Left colon (tissue), 2 donors: ENCODE measurements at regions not wholly inside any gene's neighbourhood (a gene's known extent, or its start where the extent isn't known, plus 50 kb on each side); places are given as distances from the start of the nearest gene placed in this dataset.

ENCODE experiments used
- ATAC-seq: fragments of 200-7000 bp; cut with Tn5 transposase; one replicate; pipeline ENCODE4 v1.9.1; 2020; ENCODE audit warnings: mild to moderate bottlenecking, moderate library complexity
- DNase-seq, 2 donors: peaks; one replicate each; pipeline ENCODE4 v3.0.0-alpha.2; 2020
- intact Hi-C, 2 donors: fragments of 100-400 bp; cut with DNase I in 1 of 2; cut with micrococcal nuclease in 1 of 2; formaldehyde crosslinking; loops; one replicate each; pipeline versions ENCODE4 v1.11.2 to v1.14.0; 2022; cut with DNase I, micrococcal nuclease
- donor health status: DM: no; HTN: no; CAD: no.
- donor health status: DM: yes; HTN: yes; CAD: no.

DNA sequence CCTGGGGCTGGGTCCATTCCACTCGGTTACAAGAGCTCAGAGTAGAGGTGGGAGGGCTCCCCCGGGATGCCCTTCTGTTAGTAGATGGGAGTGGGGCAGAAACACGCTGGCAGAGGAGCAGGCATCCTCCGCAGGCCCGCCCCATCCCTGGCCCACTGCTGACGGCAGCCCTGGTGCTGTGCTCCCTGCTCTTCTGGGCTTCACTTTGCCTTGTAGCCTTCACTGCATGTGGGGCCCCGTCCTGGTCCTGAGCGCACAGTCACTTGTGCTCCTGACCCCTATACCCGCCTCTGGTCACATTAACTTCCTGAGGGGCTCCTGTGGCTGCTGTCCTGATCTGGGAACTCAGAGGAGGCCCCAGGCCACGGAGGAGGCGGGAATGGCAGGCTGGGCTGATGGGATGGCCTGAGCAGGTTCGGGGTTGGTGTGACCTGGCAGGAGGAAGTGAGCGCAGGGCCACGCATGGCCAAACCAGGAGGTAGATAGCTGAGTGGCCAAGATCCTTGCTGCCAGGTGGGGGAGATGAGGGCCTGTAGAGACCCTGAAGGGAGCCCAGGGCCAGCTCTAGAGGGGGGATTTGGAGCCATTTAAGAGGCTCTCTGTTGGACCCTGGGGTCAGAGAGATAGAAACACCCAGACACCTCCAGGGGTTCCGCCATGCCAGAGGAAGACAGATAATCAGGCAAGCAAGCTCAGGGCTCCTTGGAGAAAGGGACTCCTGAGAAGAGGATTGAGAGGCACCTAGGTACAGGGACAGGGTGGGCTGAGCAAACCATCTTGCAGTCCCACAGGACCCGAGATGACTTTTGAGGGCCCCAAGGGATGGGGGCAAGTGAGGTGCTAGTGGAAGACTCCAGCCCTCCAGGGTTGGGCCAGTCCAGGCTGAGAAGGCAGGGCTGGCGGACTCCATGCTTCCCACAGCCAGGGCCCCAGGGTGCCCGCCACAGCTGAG, 92.2 kb upstream of the PRR23E start:
- intact Hi-C loops = no loop called here
- no peak for DNase-seq
- ATAC-seq = no peak

DNA sequence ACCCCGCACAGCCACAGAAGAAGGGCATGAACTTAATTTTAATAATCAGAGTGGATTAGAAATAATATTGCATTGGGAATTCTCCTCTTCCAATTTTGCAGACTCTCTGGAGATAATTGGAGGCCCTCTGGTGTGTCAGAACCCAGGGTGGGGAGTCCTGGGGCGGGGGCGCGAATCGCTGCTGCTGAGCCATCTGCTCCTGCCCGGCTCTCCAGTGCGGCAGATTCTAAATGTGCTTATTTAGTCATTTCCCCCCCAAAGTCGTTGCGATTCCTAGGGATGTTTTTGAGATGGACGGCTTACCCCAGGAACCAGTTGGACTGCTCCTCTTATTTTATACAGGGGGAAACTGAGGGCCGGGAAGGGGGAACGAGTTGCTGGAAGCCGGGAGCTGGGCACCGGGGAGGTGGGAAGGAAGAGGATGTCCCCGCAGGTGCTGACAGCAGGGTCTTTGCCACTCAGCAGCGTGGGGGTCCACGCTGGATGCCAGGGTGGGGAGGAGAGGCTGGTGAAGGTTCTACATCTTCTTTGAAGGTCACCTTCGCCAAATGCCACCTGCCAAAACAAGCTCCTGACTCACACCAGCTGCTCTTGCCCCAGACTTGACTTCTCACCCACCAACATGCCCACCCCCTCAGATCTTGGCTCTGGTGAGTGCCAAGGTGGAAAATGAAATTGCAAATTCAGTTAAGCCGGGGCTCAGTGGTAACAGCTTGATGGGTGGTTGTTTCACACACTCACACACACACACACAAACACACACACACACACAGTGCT, 91.3 kb upstream of the PRR23E start:
- intact Hi-C loops = no loop called here
- ATAC-seq = no peak

DNA sequence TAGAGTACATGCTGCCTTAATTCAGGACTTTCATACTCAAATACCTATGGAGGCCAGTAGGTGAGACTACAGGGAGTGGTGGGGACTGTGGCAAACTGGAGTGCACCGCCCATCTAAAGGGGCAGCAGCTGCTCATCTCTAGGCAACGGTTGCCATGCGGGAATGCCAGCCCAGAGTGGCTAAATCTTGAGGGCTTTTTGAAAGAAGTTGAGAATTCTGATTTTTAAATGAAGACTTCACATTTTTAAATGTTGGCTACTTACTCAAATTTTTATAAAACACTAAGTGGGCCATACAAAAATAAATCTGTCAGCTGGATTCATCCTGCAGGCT, 90.8 kb upstream of the PRR23E start:
- ATAC-seq (no peak), DNase-seq (no peak)
- intact Hi-C loops = no loop called here

More for the DNA sequence above, 91.3 kb upstream of the PRR23E start:
- no peak for DNase-seq

DNA sequence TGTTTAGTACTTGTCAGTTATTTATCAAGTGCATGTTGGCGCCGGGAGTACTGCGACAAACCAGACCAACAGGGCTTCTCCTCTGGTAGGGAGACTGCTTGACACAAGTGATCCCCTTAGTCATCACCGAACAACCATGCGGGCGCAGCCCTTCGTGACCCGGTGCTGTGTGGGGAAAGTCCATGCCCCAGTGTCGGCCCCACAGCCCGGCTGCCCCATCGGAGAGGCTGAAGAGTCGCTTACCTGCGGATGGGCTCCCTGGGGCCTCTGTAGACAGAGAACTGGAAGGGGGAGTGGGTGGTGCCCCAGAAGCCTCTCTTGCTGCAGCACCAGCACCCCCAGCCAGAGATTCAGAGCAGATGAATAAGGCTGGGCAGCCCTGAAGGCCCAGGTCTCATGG, 90.3 kb upstream of the PRR23E start:
- intact Hi-C loops = no loop called here
- DNase-seq = no peak
- ATAC-seq = no peak

DNA sequence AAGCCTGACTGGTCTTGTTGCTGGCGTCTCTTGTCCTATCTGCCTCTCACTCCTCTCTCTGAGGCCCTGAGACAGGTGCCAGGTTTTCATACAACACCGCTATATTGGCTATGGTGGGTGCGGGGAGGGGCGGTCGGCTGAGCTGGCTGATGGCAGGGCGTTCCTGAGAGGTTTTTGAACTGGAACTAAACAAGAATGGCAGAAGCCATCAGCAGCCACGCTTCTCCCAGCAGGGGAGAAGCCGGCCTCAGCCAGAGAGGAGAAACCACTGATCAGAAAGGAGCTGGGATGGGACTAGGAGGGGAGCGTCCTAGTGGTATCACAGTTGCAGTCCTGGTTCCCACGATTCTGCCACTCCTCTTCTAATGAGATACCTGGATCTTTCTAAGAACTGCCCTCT, 89.9 kb upstream of the PRR23E start:
- no peak for DNase-seq
- intact Hi-C loops = no loop called here
- ATAC-seq = no peak

DNA sequence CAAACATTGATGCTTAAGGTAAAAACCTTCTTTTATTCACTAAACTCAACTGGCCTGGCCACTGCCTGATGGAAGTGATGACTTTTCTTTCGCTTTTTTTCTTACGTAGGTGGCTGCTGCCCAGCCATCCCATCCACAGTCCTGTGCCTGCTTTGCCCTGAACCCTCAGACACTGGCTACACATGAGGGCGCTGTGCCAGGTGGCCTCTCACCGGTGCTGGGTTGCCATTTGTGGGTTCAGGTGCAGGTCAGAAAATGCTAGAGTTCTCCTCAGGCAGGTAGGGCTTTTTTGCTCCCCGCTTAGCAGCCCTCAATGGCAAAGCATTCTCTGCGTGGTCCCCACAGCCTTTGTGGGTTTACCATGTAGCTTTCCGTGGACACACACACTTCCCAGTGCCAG, 88.3 kb upstream of the PRR23E start:
- intact Hi-C loops = no loop called here
- no peak for ATAC-seq
- DNase-seq = no peak

DNA sequence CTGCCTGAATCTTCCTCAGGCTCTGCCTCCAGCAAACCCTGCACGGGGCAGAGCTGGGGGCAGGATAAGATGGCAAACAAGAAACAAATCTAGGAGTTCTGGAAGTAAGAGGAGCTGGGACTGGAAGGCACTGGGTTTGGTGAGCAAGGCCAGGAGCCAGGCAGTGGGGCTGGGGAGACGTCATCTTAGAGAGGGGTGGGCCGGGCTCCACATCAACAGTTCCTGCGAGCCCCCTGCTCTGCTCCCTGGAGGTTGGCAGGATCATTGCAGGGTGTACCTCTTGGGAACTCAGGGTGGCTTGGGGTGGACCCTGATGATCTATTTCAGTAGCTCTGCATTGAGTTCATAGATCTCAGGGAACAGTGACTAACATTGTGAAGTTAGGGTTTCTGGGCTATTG, 87.3 kb upstream of the PRR23E start:
- no peak for ATAC-seq
- no peak for DNase-seq
- intact Hi-C loops = no loop called here

DNA sequence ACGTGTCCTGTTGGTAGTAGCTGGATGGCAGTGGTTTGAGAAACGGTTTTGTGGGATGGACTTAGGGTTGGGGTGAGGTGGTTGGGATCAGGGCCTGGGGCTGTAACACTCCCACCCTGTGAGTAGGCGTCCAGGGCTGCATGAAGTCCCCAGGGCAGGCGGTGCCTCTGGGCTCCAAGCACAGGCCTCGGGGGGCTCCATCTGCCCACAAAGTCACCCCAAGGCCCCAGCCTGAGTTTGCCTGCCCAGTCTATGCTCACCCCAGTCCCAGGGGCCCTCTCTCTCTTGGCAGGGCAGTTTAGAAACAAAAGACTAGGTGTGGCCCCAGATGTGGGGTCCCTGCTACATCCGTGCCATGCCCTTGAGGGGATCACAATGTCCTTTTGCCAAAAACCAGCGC, 86.9 kb upstream of the PRR23E start:
- intact Hi-C loops = no loop called here
- ATAC-seq (no peak), DNase-seq (no peak)

DNA sequence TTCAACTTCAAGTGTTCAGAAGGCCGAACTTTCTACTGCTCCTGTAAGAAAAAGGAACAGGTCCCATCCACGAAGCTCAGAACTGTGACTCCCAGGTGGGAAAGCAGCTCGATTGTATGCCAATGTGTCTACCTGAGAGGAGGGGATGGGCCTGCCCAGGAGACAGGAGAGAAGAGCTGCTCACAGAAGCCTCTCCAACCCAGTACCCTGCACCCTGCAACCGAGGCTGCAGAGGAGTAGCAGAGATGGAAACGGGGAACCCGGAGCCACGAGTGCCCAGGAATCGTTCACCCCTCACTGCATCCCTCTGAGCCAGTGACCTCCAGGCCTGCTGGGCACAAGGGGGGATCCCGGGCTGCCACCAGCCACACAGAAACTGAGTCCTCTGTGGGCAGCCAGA, 86.5 kb upstream of the PRR23E start:
- ATAC-seq = no peak
- DNase-seq = no peak
- intact Hi-C loops = no loop called here

DNA sequence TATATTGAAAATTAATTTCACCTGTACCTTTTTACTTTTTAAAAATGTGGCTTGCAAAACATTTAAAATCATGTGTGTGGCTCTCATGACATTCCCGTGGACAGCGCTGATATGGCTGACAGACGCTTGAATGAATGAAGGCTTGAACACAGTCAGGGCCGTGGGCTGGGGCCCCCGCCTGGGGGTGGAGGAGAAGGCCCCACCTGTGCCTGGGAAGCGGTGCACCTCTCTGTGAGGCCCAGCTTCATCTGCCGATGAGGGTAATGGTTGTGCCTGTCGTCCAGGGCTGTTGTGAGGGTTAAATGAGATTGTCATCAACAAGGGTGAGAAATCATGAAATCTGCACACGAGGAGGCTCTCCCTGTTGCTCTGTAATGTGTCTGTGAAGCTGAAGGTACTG, 85.9 kb upstream of the PRR23E start:
- no peak for ATAC-seq
- intact Hi-C loops = no loop called here

DNA sequence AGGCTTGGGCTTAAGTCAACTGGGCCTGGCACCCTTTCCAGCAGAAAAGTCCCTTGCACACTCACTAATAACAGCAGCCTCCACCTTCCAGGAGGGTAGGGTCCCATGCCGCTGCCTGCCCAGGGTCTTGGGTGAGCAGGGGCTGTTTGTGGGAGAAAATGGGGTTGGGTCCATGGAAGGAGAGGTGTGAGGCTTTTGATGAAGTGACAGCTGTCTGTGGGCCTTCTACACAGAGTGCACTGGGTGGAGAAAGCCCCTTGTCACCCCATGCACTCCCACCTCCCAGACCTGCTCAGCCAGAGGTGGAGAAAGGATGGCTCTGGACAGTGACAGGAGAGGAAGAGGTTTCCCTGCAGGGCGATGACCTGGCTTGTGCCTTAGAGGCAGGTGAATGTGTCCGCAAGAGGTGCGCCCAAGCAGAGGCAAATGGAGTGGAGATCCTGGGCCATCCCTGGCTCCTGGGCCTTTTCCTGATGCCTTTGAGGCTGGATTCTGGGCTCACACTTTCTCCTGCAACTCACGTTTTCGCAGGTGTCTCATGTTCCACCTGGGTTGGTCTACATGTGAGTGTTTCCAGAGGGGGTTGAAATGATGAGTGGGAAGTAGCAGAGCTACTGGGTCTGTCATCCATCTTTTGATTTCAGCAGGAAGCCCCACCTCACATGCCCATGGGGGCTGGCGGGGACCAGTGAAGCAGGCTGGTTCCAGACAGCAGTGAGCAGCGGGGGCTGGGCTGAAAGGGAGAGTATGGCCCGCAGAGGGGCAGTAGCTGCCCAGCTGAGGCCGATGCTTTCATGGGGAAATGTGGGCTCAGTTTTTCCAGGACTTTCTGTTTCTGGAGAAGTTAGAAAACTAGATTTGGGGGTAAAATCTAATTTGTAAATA, 85.2 kb upstream of the PRR23E start:
- intact Hi-C loops = no loop called here
- no peak for DNase-seq
- ATAC-seq = no peak

More for the DNA sequence above, 85.9 kb upstream of the PRR23E start:
- no peak for DNase-seq

DNA sequence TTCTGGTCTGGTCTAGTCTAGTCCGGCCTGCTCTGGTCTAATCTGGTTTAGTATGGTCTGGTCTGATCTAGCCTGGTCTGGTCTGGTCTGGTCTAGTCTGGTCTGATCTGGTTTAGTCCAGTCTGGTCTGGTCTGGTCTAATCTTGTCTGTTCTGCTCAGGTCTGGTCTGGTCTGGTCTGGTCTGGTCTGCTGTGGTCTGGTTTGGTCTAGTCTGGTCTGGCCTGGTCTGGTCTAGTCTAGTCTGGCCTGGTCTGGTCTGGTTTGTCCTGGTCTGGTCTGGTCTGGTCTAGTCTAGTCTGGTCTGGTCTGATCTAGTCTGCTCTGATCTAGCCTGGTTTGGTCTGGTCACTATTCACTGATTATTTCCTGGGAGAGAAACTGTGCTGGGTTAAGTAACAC, 84.1 kb upstream of the PRR23E start:
- ATAC-seq = no peak
- no peak for DNase-seq
- intact Hi-C loops = no loop called here

DNA sequence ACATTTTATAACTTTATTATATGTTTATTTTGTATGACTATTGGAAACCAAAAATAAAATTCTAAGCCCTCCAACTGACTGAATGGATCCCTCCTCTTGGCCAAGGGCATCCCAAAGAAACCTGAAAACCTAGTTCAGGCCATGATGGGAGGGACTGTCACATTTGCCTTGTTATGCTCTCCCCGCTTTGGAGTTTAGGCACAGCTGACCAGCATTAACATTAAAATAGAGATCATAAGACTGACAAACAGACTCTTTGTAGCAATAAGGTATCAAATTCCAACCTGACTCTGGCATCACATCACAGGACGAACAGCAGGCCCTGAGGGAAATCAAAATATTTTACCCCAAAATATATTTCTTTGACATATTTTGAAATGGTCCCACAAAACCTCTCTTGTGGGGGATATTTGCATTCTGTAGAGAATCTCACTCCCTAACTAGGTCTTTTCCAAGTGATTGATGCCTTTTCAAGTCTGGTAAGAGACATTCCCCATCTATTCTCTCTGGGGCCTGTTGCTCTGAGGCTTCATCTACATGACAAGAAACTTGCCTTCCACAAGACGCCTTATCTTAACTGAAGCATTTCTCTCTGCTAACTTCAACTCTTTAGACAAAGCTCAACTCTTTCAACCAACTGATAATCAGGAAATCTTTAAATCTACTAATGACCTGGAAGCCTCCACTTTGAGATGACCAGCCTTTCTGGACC, 81.8 kb upstream of the PRR23E start:
- no peak for ATAC-seq
- no peak for DNase-seq
- intact Hi-C loops = no loop called here

DNA sequence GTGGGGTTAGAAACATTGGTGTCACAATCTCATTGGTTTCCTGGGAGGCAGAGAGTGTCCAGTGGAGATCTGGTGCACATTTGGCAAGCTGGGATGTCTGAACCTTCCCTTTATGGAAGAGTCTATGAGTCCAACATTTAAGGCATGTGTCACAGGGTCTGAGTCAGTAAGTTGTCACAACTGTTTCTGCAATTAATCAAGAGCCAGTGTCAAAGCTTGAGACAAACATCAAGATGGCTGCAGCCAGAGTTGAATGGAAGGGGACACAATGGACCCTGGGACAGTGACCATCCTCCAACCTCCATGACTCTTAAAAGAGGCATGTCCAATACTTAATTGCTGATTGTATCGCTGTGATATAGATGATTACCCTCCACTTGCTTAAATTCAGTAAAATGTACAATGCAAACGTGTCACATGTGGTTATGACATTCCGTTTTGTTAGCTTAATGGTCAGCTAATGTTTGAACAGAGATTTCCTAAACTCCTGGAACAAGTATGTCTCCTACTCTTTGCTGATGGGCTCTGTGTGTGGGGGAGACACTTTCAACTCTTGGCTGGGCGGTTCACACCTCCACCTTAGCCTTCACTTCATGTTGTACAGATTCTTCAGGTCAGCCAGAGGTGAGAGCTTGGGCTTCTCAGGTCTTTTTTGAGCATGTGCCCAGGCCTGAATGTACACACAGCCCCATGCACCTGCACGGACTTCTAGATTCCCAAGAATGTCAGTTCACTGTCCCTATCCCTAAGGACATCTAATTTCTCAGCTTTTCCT, 79.9 kb upstream of the PRR23E start:
- intact Hi-C loops = no loop called here
- DNase-seq (no peak), ATAC-seq (no peak)

DNA sequence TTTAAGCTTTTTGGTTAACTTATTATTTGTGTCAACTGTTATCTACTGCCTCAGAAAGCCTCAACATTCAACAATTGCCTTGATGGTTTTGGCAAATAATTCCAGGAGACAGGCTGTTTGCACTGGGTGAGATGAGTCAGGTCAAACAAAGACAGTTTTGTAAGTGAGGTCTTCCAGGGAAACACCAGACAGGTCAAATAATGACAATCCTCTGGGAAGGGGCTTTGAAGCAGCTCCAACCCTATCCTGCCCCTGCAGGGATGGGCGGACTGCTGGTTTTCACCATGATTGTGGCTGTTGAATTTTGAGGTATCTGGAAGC, 79.4 kb upstream of the PRR23E start:
- intact Hi-C loops = no loop called here
- ATAC-seq (no peak), DNase-seq (no peak)

DNA sequence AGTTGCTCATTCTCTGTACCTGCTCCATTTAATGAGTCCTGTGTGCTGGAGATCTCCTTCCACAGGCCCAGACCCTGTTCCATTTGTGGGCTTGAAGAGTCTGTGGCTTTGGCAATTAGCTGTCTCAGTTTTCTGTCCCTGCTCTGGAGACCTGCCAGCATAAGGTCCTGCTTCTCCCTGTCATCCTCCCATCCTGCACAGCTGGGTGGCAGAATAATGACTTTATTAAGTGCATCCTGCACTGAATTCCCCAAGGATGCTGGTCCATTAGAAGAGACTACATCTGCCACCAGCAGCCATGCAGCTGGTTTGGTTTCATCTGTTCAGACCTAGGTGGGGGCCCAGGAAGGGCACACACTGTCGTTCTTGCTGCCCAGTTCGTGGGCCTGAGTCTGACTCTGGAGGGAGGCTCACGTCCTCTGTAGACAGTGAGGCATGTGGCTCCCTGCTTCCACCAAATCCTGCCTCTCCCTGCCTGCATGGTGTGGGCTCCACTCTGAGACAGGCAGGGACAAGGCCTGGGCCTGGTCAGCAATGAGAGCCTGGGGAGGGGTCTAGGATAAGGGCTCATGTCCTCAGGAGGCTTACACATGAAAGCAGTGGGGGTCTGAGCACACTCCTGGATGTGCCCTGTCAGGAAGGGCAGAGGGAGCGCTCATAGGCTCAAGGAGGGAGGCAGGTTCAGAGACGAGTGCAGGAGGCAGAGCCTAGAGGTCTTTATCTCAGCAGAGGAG, 78.4 kb upstream of the PRR23E start:
- intact Hi-C loops = no loop called here
- ATAC-seq = no peak

DNA sequence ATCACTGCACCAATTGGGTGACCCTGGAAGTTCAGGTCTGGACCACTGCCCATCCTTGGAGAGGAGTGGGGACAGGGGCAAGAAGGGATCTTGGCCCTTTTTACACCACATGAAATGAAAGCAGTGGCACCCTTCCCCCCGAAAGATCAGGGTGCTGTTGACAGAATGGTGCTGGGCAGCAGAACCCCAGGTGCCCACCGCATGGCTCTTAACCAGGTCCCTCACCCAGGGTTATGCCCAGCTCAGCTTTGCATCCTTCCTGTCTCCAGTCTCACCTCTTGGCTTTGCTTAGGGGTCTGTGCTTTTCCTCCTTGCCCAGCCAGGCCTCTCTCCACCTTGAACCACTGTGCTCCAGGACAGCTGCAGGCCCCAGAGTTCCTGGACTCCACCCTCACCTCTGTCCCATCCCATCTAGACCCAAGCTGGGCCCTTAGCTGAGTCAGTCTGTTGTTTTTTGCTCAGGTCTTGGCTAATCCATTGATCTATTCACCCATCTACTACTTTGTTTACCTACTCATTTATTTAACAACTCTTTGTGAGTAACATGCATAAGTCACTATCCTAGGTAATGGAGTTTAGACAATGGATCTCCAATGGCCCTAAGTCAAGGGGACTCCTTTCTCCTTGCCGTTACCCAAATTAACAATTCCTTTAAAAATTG, 77.1 kb upstream of the PRR23E start:
- intact Hi-C loops = no loop called here
- ATAC-seq (no peak), DNase-seq (no peak)

More for the DNA sequence above, 78.4 kb upstream of the PRR23E start:
- no peak for DNase-seq
